MCF 10A (cell line): ENCODE measurements at regions not wholly inside any gene's neighbourhood (a gene's known extent, or its start where the extent isn't known, plus 50 kb on each side); places are given as distances from the start of the nearest gene placed in this dataset.

Experiments
- BruUV-seq: library from RNA; stranded (reverse); fragments of 400-500 nt; replicated peaks from 2 replicates; lab custom pipeline; 2021; lab: Mats Ljungman, UMichigan
- CTCF ChIA-PET: fragments of 300-600 bp; sonication (Branson Sonifier 250); formaldehyde crosslinking; extraction: SDS; loops from one replicate; lab custom pipeline; 2021; ENCODE audit warnings: antibody characterized with exemption, inconsistent platforms; lab: Yijun Ruan, JAX
- POLR2A ChIA-PET: fragments of 300-600, 350-650 bp; sonication (Branson Sonifier 250); formaldehyde crosslinking; extraction: SDS; loops from one replicate; lab custom pipeline; 2020; ENCODE audit warnings: antibody characterized with exemption, inconsistent platforms; lab: Yijun Ruan, JAX
- DNase-seq: peaks from one replicate; pipeline ENCODE4 v3.0.0-alpha.2; 2018; ENCODE audit not compliant: unreplicated experiment
- H3K27ac Mint-ChIP-seq: one replicate; pipeline ENCODE4 v1.8.0; 2022; ENCODE audit warnings: mild to moderate bottlenecking, low read depth, mixed read lengths; ENCODE audit not compliant: unreplicated experiment
- H3K27me3 Mint-ChIP-seq: one replicate; pipeline ENCODE4 v1.8.0; 2022; ENCODE audit warnings: mixed read lengths; ENCODE audit not compliant: insufficient read depth, unreplicated experiment
- H3K36me3 Mint-ChIP-seq: one replicate; pipeline ENCODE4 v1.8.0; 2022; ENCODE audit warnings: mild to moderate bottlenecking, moderate library complexity, mixed read lengths; ENCODE audit not compliant: insufficient read depth, unreplicated experiment
- H3K4me1 Mint-ChIP-seq: one replicate; pipeline ENCODE4 v1.8.0; 2022; ENCODE audit warnings: mixed read lengths; ENCODE audit not compliant: insufficient read depth, unreplicated experiment
- H3K4me3 Mint-ChIP-seq: one replicate; pipeline ENCODE4 v1.8.0; 2022; ENCODE audit warnings: mild to moderate bottlenecking, moderate library complexity, mixed read lengths; ENCODE audit not compliant: unreplicated experiment
- H3K9me3 Mint-ChIP-seq: one replicate; pipeline ENCODE4 v1.8.0; 2022; ENCODE audit warnings: mixed read lengths; ENCODE audit not compliant: unreplicated experiment
- intact Hi-C: fragments of 100-400 bp; cut with micrococcal nuclease; formaldehyde crosslinking; loops from 2 replicates; pipeline ENCODE4 v1.14.1; 2022
- TF ChIP-seq, protein P1 (sequence below): fragments of 200-600 bp; IDR thresholded peaks from one replicate; pipeline ENCODE4 v1.8.0; 2022; ENCODE audit warnings: antibody characterized with exemption, mild to moderate bottlenecking; ENCODE audit not compliant: unreplicated experiment

DNA sequence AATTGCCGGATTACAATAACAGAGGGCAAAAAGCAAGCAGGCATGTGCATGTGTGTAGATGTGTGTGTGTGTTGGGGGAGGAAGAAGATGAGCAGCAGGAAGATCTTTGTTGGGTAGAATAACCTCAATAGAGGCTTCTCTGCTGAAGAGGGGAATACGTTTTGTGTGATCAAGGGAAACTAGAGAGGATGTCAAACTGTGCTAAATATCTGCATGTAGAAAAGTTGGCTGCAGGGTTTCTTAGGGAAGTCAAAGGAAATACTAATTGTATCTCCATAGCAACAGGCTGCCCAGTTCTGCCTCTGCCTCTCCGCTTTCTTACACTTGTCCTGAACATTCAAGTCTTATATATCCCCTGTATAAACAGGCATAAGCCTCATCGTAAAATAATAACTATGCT, 190.1 kb upstream of the RND3 start:
- no peak overlapping the region for H3K27ac Mint-ChIP-seq
- H3K9me3 Mint-ChIP-seq = no peaks in the 10 kb centered on the region
- H3K27me3 Mint-ChIP-seq = no peaks in the 10 kb centered on the region
- DNase-seq = no peak
- no peak overlapping the region for H3K4me3 Mint-ChIP-seq
- peaks cover 6% of the 10 kb centered on the region for H3K36me3 Mint-ChIP-seq
- H3K4me1 Mint-ChIP-seq = no peaks in the 10 kb centered on the region
- POLR2A ChIA-PET = no interaction called here
- CTCF ChIA-PET = no interaction called here
- TF ChIP-seq, protein P1, sequence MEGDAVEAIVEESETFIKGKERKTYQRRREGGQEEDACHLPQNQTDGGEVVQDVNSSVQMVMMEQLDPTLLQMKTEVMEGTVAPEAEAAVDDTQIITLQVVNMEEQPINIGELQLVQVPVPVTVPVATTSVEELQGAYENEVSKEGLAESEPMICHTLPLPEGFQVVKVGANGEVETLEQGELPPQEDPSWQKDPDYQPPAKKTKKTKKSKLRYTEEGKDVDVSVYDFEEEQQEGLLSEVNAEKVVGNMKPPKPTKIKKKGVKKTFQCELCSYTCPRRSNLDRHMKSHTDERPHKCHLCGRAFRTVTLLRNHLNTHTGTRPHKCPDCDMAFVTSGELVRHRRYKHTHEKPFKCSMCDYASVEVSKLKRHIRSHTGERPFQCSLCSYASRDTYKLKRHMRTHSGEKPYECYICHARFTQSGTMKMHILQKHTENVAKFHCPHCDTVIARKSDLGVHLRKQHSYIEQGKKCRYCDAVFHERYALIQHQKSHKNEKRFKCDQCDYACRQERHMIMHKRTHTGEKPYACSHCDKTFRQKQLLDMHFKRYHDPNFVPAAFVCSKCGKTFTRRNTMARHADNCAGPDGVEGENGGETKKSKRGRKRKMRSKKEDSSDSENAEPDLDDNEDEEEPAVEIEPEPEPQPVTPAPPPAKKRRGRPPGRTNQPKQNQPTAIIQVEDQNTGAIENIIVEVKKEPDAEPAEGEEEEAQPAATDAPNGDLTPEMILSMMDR = no peak
- BruUV-seq = no TSS peak
- intact Hi-C loops = no loop called here

DNA sequence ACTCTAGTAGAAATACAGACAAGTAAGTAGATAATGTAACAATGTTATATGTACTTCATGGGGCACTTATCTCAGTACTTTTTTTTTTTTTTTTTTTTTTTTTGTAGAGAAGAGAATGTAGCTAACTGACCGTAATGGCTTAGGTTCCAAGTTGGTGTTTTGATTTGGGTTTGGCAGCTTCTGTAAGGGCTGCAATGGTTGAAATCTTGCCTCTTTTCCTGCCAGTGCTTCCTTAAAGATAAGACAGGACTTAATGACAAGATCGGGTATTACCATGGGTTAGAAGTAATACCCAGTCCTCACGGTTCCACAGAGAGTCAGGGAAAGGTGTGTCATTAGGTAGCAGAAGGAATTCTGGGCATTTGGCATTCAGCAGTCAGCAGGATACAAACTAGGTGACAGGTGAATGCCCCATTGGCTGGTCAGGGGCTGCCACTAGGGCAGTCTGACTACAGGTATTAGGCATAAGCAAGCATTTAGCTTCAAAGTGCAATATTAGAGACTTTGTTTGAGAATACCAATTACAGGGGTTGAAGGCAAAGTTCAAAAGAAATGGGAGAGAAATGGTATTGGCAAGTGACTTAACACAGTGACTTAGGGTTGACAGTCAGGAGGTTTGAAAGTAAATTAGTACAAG, 189.4 kb upstream of the RND3 start:
- ChIA-PET CTCF (no interaction called here), POLR2A (interaction anchor here (0.7 kb wide), 1 partner anchor 9 kb away, joined by 3 read pairs; no protein-coding TSS in a partner anchor)
- DNase-seq = no peak
- H3K27me3 Mint-ChIP-seq = no peaks in the 10 kb centered on the region
- H3K36me3 Mint-ChIP-seq = peaks cover 6% of the 10 kb centered on the region
- intact Hi-C loops = no loop called here
- H3K4me3 Mint-ChIP-seq = no peak overlapping the region
- no peak overlapping the region for H3K27ac Mint-ChIP-seq
- H3K4me1 Mint-ChIP-seq = no peaks in the 10 kb centered on the region
- TF ChIP-seq, protein P1 = no peak
- H3K9me3 Mint-ChIP-seq = no peaks in the 10 kb centered on the region
- no TSS peak for BruUV-seq

DNA sequence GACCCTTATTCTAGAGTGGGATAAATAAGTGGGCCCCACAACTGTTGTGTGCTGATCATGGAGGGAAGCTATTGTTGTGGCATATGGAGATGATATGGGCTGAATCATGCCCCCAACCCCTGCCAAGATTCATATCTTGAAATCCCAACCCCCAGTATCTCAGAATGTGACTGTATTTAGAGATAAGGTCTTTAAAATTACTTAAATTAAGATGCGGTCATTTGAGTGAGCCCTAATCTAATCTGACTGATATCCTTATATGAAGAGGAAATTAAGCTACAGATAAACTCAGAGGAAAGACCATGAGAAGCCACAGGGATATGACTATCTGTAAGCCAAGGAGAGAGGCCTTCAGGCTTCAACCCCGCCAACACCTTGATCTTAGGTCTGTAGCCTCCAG, 188.3 kb upstream of the RND3 start:
- no peaks in the 10 kb centered on the region for H3K4me1 Mint-ChIP-seq
- intact Hi-C loops = no loop called here
- H3K9me3 Mint-ChIP-seq = no peaks in the 10 kb centered on the region
- H3K36me3 Mint-ChIP-seq = peaks cover 5% of the 10 kb centered on the region
- H3K4me3 Mint-ChIP-seq = no peak overlapping the region
- H3K27me3 Mint-ChIP-seq = no peaks in the 10 kb centered on the region
- TF ChIP-seq, protein P1 = no peak
- ChIA-PET CTCF (no interaction called here), POLR2A (no interaction called here)
- BruUV-seq = no TSS peak
- no peak overlapping the region for H3K27ac Mint-ChIP-seq
- no peak for DNase-seq

DNA sequence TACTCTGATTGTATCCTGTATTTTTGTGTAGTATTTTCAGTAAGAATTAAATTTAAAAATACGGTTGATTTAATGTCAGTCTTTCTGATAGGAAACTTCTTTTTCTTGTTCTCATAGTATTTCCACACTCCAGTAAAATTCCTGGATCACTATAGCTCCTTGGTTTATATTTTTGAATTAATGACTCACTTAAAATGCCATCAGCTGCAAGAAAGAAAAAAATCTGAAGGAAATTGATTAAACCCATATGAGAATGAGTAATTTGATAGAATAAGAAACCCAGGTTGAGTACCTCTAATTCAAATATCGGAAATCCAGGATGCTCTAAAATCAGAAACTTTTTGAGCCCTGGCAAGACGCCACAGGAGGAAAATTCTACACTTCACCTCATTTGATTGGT, 186.8 kb upstream of the RND3 start:
- Mint-ChIP-seq H3K4me3 (no peak overlapping the region), H3K4me1 (no peaks in the 10 kb centered on the region), H3K27me3 (no peaks in the 10 kb centered on the region), H3K27ac (no peak overlapping the region), H3K36me3 (no peaks in the 10 kb centered on the region), H3K9me3 (no peaks in the 10 kb centered on the region)
- CTCF ChIA-PET = no interaction called here
- POLR2A ChIA-PET = interaction anchor here (0.7 kb wide), 2 partner anchors 17 to 875 kb away, joined by 3 read pairs; no protein-coding TSS in a partner anchor
- TF ChIP-seq, protein P1 = no peak
- no TSS peak for BruUV-seq
- no peak for DNase-seq
- intact Hi-C loops = no loop called here
